Ishikawa (cell line): ENCODE measurements at regions not wholly inside any gene's neighbourhood (a gene's known extent, or its start where the extent isn't known, plus 50 kb on each side); places are given as distances from the start of the nearest gene placed in this dataset.

Experiments used
- EGR1 ChIP-seq: IDR thresholded peaks from 2 replicates; pipeline ENCODE4 v1.6.1; 2012
- FOXM1 ChIP-seq: IDR thresholded peaks from 2 replicates; pipeline ENCODE4 v1.6.1; 2012; ENCODE audit warnings: low read depth, borderline replicate concordance
- MAX ChIP-seq: IDR thresholded peaks from 2 replicates; pipeline ENCODE4 v1.6.1; 2012
- NFIC ChIP-seq: IDR thresholded peaks from 2 replicates; pipeline ENCODE4 v1.6.1; 2012
- REST ChIP-seq: IDR thresholded peaks from 2 replicates; pipeline ENCODE4 v1.6.1; 2012; ENCODE audit warnings: low read depth, mild to moderate bottlenecking
- TAF1 ChIP-seq: IDR thresholded peaks from 2 replicates; pipeline ENCODE4 v1.6.1; 2012; ENCODE audit warnings: low read depth, mild to moderate bottlenecking
- TCF12 ChIP-seq: IDR thresholded peaks from 2 replicates; pipeline ENCODE4 v1.6.1; 2012; ENCODE audit warnings: low read depth

- no peak for TF ChIP-seq EGR1
- no peak for TF ChIP-seq MAX
- no peak for TF ChIP-seq FOXM1
- no peak for TF ChIP-seq NFIC
- no peak for TF ChIP-seq TAF1
- no peak for TF ChIP-seq TCF12
- no peak for TF ChIP-seq REST
Observed at GRCh38 chr12:91577586-91578539, 395.2 kb upstream of the DCN start.
